ENCODE measurements at regions not wholly inside any gene's neighbourhood (a gene's known extent, or its start where the extent isn't known, plus 50 kb on each side); places are given as distances from the start of the nearest gene placed in this dataset.

DNA sequence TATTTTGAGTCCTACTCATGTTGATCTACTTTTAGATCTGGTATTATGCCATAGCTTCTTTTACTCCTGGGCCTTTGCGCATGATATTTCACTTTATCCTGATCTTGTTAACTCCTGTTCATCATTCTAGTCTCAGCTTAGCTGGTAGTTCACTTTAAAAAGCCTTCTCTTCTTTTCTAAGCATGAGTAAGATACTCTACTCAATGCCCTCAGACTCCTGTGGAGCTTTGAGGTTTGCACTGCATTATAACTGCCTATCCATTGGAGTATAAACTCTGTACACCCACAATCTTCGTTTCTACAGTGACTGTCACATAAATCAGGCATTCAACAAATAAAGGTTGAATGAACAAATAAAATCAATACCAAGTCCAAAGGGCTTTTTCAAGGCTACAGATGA lies 357.9 kb upstream of the KCNH8 start:
- no peak overlapping the region for H3K27ac ChIP-seq
- no peak overlapping the region for H3K4me3 ChIP-seq

DNA sequence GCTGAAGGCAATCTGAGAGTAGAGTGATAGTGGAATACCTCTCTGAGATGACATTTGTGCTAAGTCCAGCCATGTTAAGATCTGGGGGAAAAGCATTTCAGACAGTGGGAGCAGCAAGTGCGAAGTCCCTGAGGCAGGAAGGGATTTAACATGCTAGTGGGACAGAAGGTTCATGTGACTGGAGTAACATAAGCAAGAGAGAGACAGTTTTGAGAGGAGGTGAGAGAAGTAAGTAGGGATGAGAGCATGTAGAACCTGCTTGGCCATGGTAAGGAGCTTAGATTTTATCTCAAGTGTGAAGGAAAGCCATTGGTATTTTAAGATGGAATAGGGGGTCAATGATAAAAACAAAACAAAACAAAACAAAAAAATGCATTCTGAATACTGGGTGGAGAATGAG lies 358.6 kb upstream of the KCNH8 start:
- Histone ChIP-seq H3K4me3 (no peak overlapping the region), H3K27ac (no peak overlapping the region)

DNA sequence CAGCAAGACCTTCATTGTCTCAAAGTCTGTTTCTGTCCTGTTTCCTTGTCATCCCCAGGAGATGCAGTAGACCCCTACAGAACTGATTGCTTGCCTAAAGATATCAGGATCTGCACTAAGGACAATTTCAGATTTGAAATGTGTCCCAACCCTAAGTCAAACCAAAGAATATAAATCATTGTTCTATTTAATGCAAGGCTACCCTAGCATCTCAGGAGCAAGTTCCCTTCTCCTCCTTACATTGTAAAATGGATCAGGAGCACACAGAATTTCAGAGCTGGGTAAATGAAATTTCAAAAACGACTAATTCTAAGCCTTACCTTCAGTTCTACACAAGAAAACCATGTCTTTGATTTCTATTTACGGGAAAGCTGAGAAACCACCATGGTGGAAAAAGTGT lies 360.9 kb upstream of the KCNH8 start:
- Histone ChIP-seq H3K4me3 (no peak overlapping the region), H3K27ac (no peak overlapping the region)

DNA sequence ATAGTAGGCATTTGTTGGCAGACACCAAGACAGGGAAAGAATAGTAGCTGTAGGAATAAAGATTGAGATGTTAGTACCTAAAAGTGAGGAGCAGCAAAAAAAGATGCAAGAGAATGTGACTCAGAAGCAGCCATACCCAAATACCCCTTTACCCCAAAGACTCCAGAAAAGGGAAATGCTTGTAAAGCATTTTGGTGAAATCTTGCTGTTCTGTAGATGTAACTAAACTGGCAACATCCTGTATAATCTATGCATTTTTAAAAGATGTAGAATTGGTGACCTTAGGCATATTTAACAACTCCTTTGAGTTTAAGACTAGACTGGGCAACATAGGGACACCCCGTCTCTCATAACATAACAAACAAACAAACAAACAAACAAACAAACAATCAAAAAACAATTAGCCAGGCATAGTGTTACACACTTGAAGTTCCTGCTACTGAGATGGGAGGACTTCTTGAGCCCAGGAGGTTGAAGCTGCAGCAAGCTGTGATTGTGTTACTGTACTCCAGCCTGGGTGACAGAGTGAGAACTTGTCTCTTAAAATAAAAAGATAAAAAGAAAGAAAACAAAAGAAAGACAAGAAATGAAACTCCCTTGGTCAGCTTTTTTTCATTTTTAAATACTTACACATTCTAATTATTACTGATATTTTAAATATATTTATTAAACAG lies 361.5 kb upstream of the KCNH8 start:
- H3K27ac ChIP-seq = no peak overlapping the region
- no peak overlapping the region for H3K4me3 ChIP-seq

DNA sequence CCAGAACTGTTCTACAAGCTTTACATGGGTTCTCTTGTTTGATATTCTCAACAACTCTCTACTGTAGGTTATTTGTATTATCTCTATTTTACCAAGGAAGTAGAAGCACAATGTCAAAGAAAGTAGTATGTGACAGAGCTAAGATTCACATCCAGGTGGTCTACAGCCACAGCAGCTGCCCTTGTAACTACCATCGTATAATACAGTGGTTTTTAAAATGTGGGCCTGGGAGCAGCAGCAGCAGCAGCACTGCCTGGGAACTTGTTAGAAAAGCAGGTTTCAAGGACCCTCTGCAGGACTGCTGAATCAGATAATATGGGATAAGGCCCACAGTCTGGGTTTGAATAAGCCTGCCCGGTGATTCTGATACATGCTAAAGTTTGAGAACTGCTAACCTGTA lies 357.1 kb upstream of the SATB1 start:
- no peak overlapping the region for H3K27ac ChIP-seq
- H3K4me3 ChIP-seq = no peak overlapping the region

DNA sequence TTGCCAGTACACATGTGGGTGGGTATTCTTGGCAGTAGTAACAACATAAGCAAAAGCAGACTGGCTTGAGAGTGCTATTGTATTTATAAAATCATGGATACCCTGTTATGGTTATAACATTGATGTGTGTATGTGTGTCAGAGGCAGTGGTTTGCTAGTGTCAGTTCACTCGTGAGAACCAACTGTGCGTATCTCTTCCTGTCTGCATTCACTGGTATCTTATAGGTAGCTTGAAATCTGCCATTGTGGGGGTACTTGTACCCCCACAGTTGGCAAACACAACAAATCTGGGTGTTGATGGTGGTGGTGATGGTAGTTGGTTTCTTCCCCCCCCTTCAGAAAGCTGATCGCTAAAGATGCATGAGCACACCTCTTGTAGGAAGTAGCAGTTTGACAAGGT lies 355.8 kb upstream of the SATB1 start:
- H3K27ac ChIP-seq = no peak overlapping the region
- no peak overlapping the region for H3K4me3 ChIP-seq

DNA sequence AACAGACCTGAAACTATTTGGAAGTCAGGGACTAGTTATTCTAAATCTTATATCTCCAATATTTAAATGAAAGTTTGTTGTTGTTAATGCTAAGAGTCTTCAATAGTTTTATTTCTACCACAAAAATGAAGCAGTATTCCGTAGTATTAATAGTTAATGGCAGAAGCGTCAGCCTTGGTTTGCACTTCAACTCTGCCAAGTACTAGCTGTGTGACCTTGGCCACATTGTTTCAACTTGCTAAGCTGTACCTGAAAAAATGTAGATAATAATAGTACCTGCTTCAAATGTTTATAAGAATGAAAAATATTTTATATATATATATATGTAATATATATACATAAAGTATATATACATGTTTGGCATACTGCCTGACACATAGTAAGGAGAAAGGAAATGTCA lies 354.6 kb upstream of the SATB1 start:
- Histone ChIP-seq H3K27ac (no peak overlapping the region), H3K4me3 (no peak overlapping the region)

DNA sequence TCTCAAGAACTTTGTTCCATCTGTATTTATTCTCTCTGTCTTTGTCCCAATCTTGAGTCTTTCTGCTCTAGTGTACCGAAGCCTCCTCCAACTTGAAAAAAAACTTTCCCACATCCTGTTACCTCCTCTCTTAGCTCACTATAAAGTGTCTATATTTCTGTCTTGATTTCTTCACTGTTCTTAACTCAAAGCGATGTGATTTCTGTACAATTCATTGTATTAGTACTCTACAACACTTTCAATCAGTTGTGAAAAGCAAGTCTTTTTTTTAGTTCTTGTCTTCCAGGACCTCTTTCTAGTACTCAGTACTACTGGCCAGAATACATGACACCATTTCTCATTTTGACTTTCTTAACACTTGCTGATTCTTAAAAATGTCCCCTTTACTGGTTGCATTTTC lies 353.5 kb upstream of the SATB1 start:
- no peak overlapping the region for H3K27ac ChIP-seq

DNA sequence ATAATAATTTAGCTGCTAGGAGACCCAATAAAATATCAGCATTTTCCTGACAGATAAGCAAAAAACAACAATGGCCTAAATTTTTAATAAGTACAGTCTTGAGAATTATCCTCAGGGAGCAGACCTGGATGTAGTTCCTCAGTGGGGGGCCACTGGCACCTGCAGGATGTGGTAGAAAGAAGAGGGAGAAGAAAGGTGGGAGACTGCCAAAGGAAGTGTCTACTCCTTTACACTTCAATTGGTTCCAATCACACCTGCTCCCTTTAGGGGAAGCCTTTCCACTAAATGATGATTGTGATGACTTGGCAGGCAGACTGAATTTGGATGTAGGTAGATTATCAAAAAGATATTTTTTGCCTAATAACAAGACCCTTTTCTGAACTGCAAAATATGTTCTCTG lies 353.0 kb upstream of the SATB1 start:
- Histone ChIP-seq H3K4me3 (no peak overlapping the region), H3K27ac (no peak overlapping the region)

More for the DNA sequence above, 353.5 kb upstream of the SATB1 start:
- no peak overlapping the region for H3K4me3 ChIP-seq

DNA sequence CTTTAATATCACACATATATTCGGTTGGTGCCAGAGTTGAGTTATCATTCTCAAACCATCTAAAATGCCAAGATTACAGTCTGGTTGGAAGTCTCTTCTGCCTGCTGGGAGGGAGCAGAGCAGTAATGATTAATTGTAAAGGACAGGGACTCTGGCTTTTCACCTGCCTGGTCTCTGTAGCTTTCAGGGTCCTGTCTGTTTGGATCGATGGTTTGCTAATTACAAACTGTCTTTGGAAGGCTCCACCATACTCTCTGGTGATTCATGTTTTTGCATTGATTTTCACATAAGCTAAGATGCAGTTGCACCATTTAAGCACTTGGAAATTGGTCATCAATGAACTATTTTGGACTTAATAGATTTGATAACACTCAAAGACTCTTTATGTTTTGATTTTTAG lies 350.4 kb upstream of the SATB1 start:
- no peak overlapping the region for H3K27ac ChIP-seq
- no peak overlapping the region for H3K4me3 ChIP-seq

DNA sequence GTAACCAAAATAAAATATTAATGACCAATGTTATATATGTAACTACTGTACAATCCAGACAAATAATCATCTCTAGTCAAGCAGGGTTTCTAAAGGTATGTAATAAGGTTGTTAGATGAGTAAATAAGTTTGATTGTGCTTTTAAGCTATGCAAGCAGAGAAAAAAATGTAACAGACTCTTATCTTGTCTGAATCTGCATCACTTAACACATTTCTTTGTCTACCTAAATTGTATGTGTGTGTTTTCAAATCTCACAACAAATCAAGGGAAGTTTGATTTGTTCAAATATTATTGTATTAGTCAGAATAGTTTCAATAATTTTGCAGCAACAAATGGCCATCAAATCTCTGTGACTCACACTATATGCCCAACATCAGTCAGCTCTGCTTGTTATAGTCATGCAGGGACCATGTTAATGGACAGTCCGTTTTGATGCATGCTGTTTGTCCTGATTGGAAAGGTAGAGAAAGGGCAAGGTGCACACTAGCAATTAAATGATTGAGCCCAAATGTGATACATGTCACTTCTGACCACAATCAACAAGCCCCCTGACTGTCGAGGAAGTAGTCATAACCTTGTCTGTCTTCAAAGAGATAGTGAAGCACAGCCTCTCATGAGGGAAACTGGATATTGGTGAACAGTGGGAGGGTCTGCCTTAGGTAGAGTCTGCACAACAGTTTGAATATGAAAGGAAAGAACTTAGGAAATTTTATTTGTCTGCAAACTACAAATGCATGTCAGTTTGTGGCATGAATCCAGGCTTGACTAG lies 349.4 kb upstream of the SATB1 start:
- H3K4me3 ChIP-seq = no peak overlapping the region
- no peak overlapping the region for H3K27ac ChIP-seq

DNA sequence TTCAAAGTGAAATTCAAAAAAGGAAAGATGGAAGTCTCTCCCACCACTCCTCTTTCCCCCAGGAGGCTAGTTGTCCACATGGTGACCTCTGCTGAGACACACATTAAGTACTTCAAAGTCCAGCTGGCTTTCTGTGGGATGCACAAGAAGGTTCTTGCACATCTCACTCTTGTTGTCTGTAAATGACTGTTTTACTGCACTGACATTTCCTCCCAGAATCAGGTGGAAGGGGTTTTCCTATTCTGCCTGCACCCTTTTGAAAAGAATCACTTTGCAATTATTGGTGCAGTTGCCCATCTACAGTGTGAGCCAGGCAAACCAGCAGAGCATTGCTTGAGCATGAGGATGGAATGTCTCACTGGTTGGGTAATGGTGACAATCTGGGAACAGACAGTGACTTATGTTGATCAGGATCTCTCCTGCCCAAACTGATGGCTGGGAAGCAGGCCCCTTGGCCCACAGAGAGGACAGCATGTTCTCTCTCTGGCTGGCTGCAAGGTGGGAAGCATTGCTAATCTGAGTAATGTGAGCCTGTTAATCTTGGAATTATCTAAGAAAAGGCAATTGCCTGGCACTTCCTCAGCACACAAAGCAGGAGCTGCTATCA lies 347.7 kb upstream of the SATB1 start:
- Histone ChIP-seq H3K4me3 (no peak overlapping the region), H3K27ac (no peak overlapping the region)

DNA sequence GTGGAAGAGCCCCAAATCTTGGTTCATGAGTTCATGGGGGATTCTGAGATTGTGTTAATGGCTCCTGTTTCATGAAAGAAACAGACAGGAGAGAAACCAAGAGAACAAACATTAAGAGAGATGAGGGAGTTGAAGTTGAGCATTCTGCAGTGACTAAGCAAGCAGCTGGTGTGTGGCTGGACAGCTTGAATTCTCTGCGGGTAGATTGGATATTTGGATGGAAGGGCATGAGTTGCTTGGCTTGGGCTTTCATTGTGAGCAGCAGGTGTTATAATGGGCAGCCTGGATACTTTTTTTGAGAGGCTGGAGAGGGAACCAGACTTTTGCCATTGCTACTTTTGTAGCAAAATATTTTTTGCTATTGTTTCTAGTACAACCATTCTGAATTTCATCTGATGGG lies 346.8 kb upstream of the SATB1 start:
- no peak overlapping the region for H3K27ac ChIP-seq
- H3K4me3 ChIP-seq = no peak overlapping the region

DNA sequence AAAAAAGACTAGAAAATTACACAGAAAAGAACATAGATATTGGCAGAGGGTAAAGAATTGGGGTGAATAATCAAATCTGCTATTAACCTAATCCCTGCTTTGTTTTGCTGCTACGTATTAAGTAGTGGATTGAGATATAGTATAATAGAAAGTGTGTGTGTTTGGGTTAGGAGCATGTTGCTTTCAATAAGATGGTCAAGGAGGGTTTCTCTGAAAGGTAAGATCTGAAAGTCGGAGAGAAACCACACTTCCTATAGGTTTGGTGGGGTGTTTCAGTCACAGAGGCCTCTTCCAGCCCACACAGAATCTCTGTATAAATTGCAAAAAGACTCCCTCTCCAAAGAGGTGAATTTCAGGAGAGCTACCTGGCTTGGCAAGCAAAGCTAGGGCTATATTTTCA lies 345.7 kb upstream of the SATB1 start:
- Histone ChIP-seq H3K27ac (no peak overlapping the region), H3K4me3 (no peak overlapping the region)

DNA sequence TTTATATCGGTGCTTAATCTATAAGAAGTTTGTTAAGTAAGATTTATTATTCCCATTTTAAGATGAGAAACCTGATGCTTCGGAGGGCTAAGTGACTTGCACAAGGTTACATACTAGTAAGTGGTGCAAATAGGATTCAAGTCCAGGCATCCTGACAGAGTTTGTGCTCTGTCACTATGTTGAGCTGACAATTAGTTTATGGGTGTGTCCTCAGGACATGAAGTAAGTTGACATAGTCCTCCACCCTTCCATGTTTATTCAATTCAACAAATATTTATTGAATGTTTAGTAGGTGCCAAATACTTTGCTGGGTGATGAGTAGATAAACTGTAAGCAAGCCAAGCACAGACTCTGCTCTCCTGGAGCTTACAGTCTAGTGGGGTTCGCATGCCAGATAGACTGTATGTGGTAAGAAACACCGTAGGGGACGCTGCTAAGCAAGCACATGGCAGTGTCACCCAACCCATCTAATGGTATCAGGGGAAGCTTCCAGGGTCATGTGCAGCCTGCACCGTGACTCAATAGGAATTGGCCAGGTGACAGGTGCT lies 342.7 kb upstream of the SATB1 start:
- Histone ChIP-seq H3K27ac (no peak overlapping the region), H3K4me3 (no peak overlapping the region)

DNA sequence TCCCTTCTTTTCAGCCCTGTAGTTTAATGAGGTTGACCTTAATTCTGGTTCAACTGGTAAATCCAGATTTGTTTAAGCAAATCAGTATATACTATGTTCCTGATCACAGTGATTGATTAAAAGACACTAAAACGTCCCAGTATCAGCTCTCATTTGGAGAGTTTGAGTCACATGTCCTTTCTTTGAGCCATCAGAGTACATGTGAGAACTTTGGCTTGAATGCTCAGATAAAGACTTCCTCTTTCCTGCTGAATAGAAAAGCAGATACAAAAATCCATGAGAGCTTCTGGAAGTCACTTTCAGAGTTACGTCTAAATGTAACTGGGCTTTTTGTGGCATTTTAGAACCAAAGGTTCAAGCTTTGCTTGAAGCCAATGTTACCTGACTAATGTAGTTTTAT lies 341.8 kb upstream of the SATB1 start:
- no peak overlapping the region for H3K4me3 ChIP-seq
- H3K27ac ChIP-seq = no peak overlapping the region

DNA sequence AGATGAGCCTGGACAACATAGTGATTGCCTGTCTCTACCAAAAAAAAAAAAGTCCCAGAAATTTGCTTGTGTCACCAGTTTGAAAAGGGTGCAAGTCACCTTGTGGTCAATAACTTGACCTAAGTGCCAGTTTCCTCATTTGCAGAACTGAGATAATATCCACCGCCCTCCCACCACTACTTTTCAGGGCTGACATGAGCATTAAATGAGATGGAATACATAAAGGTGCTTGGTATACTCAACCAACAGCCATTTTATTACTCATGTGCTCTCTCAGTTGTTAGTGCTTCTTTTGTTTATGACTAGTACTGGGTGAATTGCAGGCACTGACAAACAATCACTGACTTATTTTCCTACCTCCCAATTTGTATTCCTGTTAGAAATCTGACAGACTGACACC lies 340.5 kb upstream of the SATB1 start:
- Histone ChIP-seq H3K4me3 (no peak overlapping the region), H3K27ac (no peak overlapping the region)

DNA sequence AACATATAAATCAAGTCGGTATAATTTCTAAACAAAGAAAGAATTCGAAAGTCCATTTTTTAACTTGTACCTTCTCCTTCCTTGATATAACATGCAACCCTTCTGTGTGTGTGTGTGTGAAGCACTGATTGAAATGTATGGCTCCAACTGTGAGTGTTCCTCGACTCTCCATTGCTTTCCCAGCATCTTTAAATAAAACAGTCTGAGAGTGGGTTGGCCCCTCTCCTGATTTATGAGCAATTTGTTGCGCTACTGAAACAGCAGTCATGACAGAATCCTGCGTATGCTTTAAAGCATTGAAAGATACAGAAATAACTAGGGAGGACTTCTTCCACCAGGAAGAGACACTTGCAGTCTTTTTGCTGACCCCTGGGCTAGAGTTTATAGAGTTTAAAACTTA lies 340.0 kb upstream of the SATB1 start:
- no peak overlapping the region for H3K27ac ChIP-seq
- H3K4me3 ChIP-seq = no peak overlapping the region

DNA sequence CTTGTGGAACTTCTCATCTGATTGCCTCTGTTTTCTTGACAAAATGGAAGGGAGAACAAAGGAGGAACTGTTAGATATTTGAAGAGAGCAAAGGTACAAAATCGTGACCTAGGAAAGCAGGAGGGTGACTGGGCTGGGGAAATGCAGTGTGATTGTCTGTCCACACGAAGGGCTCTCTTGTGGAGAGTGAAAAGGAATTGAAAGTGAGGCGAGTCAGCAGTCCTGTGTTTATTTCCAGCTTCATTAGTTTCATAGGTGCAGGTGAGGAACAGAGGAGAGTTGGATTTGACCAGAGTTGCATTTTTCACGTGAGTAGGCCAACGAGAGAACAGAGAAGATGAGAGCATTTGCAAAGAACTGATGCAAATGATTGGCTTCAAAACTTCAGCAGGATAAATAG lies 336.4 kb upstream of the SATB1 start:
- no peak overlapping the region for H3K27ac ChIP-seq
- H3K4me3 ChIP-seq = no peak overlapping the region

DNA sequence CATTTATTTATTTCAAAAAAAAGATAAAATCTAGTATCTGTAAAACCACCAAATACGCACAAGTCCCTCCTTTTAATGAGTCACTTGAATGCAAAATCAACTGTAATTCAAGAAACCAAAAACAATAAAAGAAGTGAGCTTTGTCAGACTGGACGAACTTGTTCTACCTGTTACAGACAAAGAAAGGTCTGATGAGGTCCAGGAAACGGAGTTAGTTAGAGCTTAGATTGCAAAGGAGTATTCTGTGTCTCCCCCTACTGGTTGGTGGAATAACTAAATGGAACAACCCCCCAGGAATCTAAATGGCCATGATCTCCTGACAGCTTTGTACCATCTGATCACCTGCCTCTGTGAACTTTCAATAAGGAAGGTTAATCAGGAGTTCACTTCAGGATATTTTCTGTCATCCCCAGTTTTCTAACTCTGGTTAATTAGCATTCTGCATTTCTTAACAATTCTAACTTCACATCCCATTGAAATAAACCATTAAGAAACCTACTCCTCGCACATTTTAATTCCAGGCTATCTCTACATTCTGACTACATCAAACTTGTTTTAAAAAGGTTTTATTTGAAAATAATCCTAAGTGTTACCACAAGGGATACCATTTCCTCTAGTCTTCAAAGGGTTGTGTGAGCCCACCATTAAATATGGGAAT lies 333.0 kb upstream of the SATB1 start:
- no peak overlapping the region for H3K27ac ChIP-seq

DNA sequence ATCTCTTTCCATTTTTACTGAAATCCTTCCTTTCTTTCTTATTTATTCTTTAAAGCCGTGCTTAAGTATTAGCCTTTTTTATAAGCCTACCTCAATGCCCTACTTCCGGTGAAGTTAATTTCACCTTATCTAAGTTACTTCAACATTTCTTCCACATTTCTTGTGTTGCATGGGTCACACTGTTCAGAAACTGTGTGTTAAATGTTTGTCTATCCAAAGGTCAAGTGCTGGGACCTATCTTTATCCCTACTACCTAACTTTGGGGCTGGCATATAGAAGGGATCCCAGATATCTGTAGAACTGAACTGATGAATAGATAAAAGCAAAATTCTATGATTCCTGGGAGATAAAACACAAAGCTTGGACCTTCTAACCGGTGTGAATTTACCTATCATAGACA lies 332.3 kb upstream of the SATB1 start:
- Histone ChIP-seq H3K27ac (no peak overlapping the region), H3K4me3 (no peak overlapping the region)

More for the DNA sequence above, 333.0 kb upstream of the SATB1 start:
- H3K4me3 ChIP-seq = no peak overlapping the region
